ENCODE measurements at regions not wholly inside any gene's neighbourhood (a gene's known extent, or its start where the extent isn't known, plus 50 kb on each side); places are given as distances from the start of the nearest gene placed in this dataset.

DNA sequence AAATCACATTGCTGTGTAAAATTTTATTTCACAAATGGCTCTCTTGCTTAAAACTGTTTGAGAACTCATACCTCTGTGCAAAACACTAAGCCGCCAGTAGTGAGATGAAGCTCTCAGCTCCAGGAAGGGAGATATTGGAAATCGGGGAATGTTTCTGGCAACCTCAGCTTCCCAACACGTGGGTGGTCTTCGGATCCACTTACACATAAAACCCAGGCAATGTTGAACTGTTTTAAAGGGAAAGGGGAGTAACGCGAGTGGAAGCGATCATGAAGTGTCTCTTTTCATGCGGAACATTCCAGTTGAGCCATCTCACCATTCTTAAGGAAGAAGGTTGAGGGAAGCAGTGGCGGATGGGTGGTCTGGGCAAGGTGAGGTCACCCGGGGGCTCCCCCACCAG is 136.8 kb downstream of the ASB1 start:
- WGBS = 81% methylated on average over 10 of the region's 10 CpGs
- Histone ChIP-seq H3K4me1 (no peaks in the 10 kb centered on the region), H3K27me3 (peaks cover 6% of the 10 kb centered on the region), H3K36me3 (no peaks in the 10 kb centered on the region), H3K4me3 (no peak overlapping the region), H3K27ac (no peak overlapping the region), H3K9me3 (no peaks in the 10 kb centered on the region)
- TF ChIP-seq POLR2AphosphoS5 (IDR thresholded peaks at IDR 0.05) = no peak
- TF ChIP-seq EP300 (IDR thresholded peaks at IDR 0.05) = no peak
- no peak for TF ChIP-seq POLR2A (IDR thresholded peaks at IDR 0.05)
- TF ChIP-seq, protein P1, sequence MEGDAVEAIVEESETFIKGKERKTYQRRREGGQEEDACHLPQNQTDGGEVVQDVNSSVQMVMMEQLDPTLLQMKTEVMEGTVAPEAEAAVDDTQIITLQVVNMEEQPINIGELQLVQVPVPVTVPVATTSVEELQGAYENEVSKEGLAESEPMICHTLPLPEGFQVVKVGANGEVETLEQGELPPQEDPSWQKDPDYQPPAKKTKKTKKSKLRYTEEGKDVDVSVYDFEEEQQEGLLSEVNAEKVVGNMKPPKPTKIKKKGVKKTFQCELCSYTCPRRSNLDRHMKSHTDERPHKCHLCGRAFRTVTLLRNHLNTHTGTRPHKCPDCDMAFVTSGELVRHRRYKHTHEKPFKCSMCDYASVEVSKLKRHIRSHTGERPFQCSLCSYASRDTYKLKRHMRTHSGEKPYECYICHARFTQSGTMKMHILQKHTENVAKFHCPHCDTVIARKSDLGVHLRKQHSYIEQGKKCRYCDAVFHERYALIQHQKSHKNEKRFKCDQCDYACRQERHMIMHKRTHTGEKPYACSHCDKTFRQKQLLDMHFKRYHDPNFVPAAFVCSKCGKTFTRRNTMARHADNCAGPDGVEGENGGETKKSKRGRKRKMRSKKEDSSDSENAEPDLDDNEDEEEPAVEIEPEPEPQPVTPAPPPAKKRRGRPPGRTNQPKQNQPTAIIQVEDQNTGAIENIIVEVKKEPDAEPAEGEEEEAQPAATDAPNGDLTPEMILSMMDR (IDR thresholded peaks at IDR 0.05) = no peak
- DNase-seq (ENCODE audit: low spot score in 2 of 2) = no peak

- Histone ChIP-seq H3K27ac (no peak overlapping the region), H3K27me3 (peaks cover 6% of the 10 kb centered on the region), H3K4me3 (no peak overlapping the region), H3K36me3 (no peaks in the 10 kb centered on the region), H3K9me3 (no peaks in the 10 kb centered on the region), H3K4me1 (peaks cover 4% of the 10 kb centered on the region)
- no peak for DNase-seq (ENCODE audit: low spot score in 2 of 2)
- WGBS = 81% methylated on average over 12 of the region's 16 CpGs
- TF ChIP-seq, protein P1 (IDR thresholded peaks at IDR 0.05) = no peak
- TF ChIP-seq POLR2AphosphoS5 (IDR thresholded peaks at IDR 0.05) (no peak), EP300 (IDR thresholded peaks at IDR 0.05) (no peak), POLR2A (IDR thresholded peaks at IDR 0.05) (no peak)
Measured at GRCh38 chr2:238564286-238564920, 137.7 kb downstream of the ASB1 start.

DNA sequence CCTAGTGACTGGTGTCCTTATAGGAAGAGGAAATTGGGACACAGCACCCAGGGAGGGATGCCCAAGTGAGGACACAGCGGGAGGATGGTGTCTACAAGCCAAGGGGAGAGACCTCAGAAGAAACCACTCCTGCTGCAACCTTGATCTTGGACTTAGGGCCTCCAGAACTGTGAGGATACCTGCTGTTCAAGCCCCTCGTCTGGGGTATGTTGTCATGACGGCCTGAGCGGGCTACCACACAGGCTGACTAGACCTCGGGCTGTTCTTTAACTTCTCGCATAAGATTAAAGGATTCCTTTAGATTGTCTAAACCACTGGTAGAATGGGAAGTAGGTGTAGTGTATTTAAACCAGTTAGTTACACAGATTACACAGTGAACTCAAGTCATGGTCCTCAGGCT is 138.3 kb downstream of the ASB1 start:
- H3K27me3 ChIP-seq = peaks cover 6% of the 10 kb centered on the region
- no peaks in the 10 kb centered on the region for H3K36me3 ChIP-seq
- no peak for DNase-seq (ENCODE audit: low spot score in 2 of 2)
- 86% methylated on average over 6 of the region's 6 CpGs for WGBS
- no peak overlapping the region for H3K4me3 ChIP-seq
- no peak for TF ChIP-seq EP300 (IDR thresholded peaks at IDR 0.05)
- no peak for TF ChIP-seq POLR2A (IDR thresholded peaks at IDR 0.05)
- TF ChIP-seq POLR2AphosphoS5 (IDR thresholded peaks at IDR 0.05) = no peak
- TF ChIP-seq, protein P1 (IDR thresholded peaks at IDR 0.05) = no peak
- H3K4me1 ChIP-seq = peaks cover 8% of the 10 kb centered on the region
- H3K27ac ChIP-seq = no peak overlapping the region
- H3K9me3 ChIP-seq = no peaks in the 10 kb centered on the region

- no peaks in the 10 kb centered on the region for H3K36me3 ChIP-seq
- H3K9me3 ChIP-seq = no peaks in the 10 kb centered on the region
- no peak for DNase-seq (ENCODE audit: low spot score in 2 of 2)
- H3K27ac ChIP-seq = no peak overlapping the region
- TF ChIP-seq POLR2AphosphoS5 (IDR thresholded peaks at IDR 0.05) = no peak
- TF ChIP-seq EP300 (IDR thresholded peaks at IDR 0.05) = no peak
- TF ChIP-seq, protein P1 (IDR thresholded peaks at IDR 0.05) = no peak
- TF ChIP-seq POLR2A (IDR thresholded peaks at IDR 0.05) = no peak
- peaks cover 6% of the 10 kb centered on the region for H3K27me3 ChIP-seq
- 88% methylated on average over 16 of the region's 16 CpGs for WGBS
- H3K4me3 ChIP-seq = no peak overlapping the region
- peaks cover 8% of the 10 kb centered on the region for H3K4me1 ChIP-seq
Measured at GRCh38 chr2:238566001-238566645, 139.4 kb downstream of the ASB1 start.

GRCh38 chr2:238567067-238567855 is 140.5 kb downstream of the ASB1 start:
- Histone ChIP-seq H3K4me3 (no peak overlapping the region), H3K27me3 (peaks cover 6% of the 10 kb centered on the region), H3K27ac (no peak overlapping the region), H3K36me3 (no peaks in the 10 kb centered on the region), H3K9me3 (no peaks in the 10 kb centered on the region), H3K4me1 (peaks cover 8% of the 10 kb centered on the region)
- TF ChIP-seq EP300 (IDR thresholded peaks at IDR 0.05) = no peak
- TF ChIP-seq POLR2AphosphoS5 (IDR thresholded peaks at IDR 0.05) = no peak
- TF ChIP-seq, protein P1 (IDR thresholded peaks at IDR 0.05) = no peak
- no peak for TF ChIP-seq POLR2A (IDR thresholded peaks at IDR 0.05)
- 88% methylated on average over 11 of the region's 22 CpGs for WGBS
- peak; percentile 40 to 59 for DNase-seq (ENCODE audit: low spot score in 2 of 2)

Data from suprapubic skin (tissue), 4 donors.